HepG2 (cell line): ENCODE measurements at regions not wholly inside any gene's neighbourhood (a gene's known extent, or its start where the extent isn't known, plus 50 kb on each side); places are given as distances from the start of the nearest gene placed in this dataset.

Experiments
- ARNT ChIP-seq: fragments of 450-650 bp; IDR thresholded peaks from 2 replicates; pipeline ENCODE4 v1.6.1; 2017
- FOXO4 ChIP-seq: sonication (generic); formaldehyde crosslinking; conservative IDR thresholded peaks from 2 replicates; pipeline ENCODE4 v1.8.1; 2023; ENCODE audit warnings: missing genetic modification reagents
- GABPA ChIP-seq, 2 experiments: IDR thresholded peaks; 2 replicates each; pipeline ENCODE4 v1.6.1; 2011 to 2016; ENCODE audit warnings: low read depth in 2 of 2, low read length in 1 of 2, missing biosample characterization in 1 of 2, missing genetic modification characterization in 1 of 2
- HDAC6 ChIP-seq: fragments of 200-600 bp; sonication (generic); IDR thresholded peaks from 2 replicates; pipeline ENCODE4 v1.7.0; 2017; ENCODE audit warnings: mild to moderate bottlenecking, antibody characterized with exemption, low read length, low read depth
- HIVEP1 ChIP-seq: sonication (generic); formaldehyde crosslinking; IDR thresholded peaks from 2 replicates; pipeline ENCODE4 v1.4.0; 2020; ENCODE audit warnings: mild to moderate bottlenecking, missing genetic modification reagents
- KDM2A ChIP-seq: sonication (generic); formaldehyde crosslinking; IDR thresholded peaks from 2 replicates; pipeline ENCODE4 v1.4.0; 2020; ENCODE audit warnings: low read depth, missing genetic modification reagents, borderline replicate concordance
- MAFF ChIP-seq: IDR thresholded peaks from 2 replicates; pipeline ENCODE4 v1.6.1; 2011; ENCODE audit warnings: low read depth, low read length, improper control_type of control experiment
- MED8 ChIP-seq: sonication (generic); formaldehyde crosslinking; IDR thresholded peaks from 2 replicates; pipeline ENCODE4 v1.8.1; 2023; ENCODE audit warnings: mild to moderate bottlenecking, missing genetic modification reagents; ENCODE audit not compliant: insufficient replicate concordance
- MYC ChIP-seq: sonication (generic); formaldehyde crosslinking; IDR thresholded peaks from 2 replicates; pipeline ENCODE4 v1.9.0; 2021; ENCODE audit warnings: missing genetic modification reagents, borderline replicate concordance
- NFE2L2 ChIP-seq: fragments of 150-350 bp; IDR thresholded peaks from 2 replicates; pipeline ENCODE4 v1.6.1; 2014; ENCODE audit warnings: low read length
- NFYC ChIP-seq: IDR thresholded peaks from 2 replicates; pipeline ENCODE4 v1.6.1; 2016; ENCODE audit warnings: missing genetic modification reagents, missing compliant biosample characterization
- RNF2 ChIP-seq: fragments of 450-650 bp; conservative IDR thresholded peaks from 2 replicates; pipeline ENCODE4 v1.6.1; 2016; ENCODE audit warnings: low read depth
- SCMH1 ChIP-seq: sonication (generic); formaldehyde crosslinking; IDR thresholded peaks from 2 replicates; pipeline ENCODE4 v1.9.0; 2021; ENCODE audit warnings: missing genetic modification reagents, mild to moderate bottlenecking, borderline replicate concordance
- SPEN ChIP-seq: sonication (generic); formaldehyde crosslinking; IDR thresholded peaks from 2 replicates; pipeline ENCODE4 v1.5.1; 2020; ENCODE audit warnings: low read depth, mild to moderate bottlenecking, missing genetic modification reagents
- SRSF9 ChIP-seq: fragments of 200-400 bp; formaldehyde crosslinking; IDR thresholded peaks from 2 replicates; pipeline ENCODE4 v1.6.1; 2018; ENCODE audit warnings: borderline replicate concordance, mild to moderate bottlenecking, low read depth, low read length; ENCODE audit not compliant: insufficient read depth, poor library complexity, severe bottlenecking
- YEATS4 ChIP-seq: sonication (generic); formaldehyde crosslinking; IDR thresholded peaks from 2 replicates; pipeline ENCODE4 v1.4.0; 2020; ENCODE audit warnings: missing genetic modification reagents, borderline replicate concordance
- ZBTB1 ChIP-seq: sonication (generic); formaldehyde crosslinking; IDR thresholded peaks from 2 replicates; pipeline ENCODE4 v1.4.0; 2020; ENCODE audit warnings: missing genetic modification reagents, borderline replicate concordance
- ZNF24 ChIP-seq: fragments of 450-650 bp; IDR thresholded peaks from 2 replicates; pipeline ENCODE4 v1.6.1; 2017; ENCODE audit warnings: antibody characterized with exemption, mild to moderate bottlenecking
- ZNF513 ChIP-seq: sonication (generic); formaldehyde crosslinking; conservative IDR thresholded peaks from 2 replicates; pipeline ENCODE4 v1.5.0; 2020; ENCODE audit warnings: missing genetic modification reagents
- ZNF614 ChIP-seq: IDR thresholded peaks from 2 replicates; pipeline ENCODE4 v1.6.1; 2018; ENCODE audit warnings: missing biosample characterization, missing genetic modification reagents, inconsistent platforms, borderline replicate concordance
- ZNF652 ChIP-seq: IDR thresholded peaks from 2 replicates; pipeline ENCODE4 v1.6.1; 2016; ENCODE audit warnings: low read depth, borderline replicate concordance
- ZNF737 ChIP-seq: sonication (generic); formaldehyde crosslinking; IDR thresholded peaks from 2 replicates; pipeline ENCODE4 v1.5.0; 2020; ENCODE audit warnings: missing genetic modification reagents, mild to moderate bottlenecking, borderline replicate concordance
- ZSCAN25 ChIP-seq: sonication (generic); formaldehyde crosslinking; IDR thresholded peaks from 2 replicates; pipeline ENCODE4 v1.8.0; 2022; ENCODE audit warnings: mild to moderate bottlenecking, missing genetic modification reagents
- ZZZ3 ChIP-seq: sonication (generic); formaldehyde crosslinking; IDR thresholded peaks from 2 replicates; pipeline ENCODE4 v1.4.0; 2020; ENCODE audit warnings: missing genetic modification reagents, mild to moderate bottlenecking, borderline replicate concordance
- TF ChIP-seq, protein P1 (sequence below): sonication (generic); formaldehyde crosslinking; IDR thresholded peaks from 2 replicates; pipeline ENCODE4 v1.4.0; 2020; ENCODE audit warnings: mild to moderate bottlenecking, missing genetic modification reagents

DNA sequence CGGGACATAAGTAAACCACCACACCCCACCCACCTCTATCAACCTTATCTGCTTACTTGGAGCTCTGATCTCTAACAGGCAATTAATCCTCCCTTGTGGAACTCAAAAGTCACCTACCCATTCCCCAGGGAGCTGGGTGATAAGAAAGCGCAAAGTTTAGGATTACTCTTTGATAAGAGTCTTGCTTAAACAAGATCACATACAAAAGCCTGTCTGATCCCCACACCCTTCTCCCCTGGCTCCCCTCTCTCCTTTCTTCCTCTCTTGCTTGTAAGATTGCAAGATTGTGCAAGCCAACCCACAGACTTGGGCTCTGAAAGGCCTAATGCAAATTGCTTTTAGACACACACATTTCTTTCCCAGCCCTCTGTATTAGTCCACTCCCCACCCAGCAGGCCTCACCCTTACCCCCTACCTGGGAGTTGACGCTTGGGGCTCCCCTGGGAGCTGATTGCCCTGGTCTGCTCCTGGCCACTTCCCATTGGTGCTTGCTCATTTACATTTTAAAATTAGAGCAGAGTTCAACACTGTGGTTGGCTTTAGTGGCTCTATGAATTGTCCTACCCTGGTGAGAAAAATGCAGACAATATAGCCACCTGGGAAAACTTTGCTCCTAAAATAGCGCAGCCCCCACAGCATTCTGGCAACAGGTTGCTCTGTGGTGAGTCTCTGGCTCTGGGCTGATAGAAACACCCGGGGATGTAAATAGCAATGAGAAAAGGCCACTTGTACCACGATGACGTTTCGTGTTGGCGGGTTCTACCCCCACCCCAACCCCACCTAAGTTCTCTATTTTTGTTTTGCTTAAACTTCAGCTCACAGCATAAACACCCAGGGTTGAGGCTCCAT lies 58.9 kb upstream of the EPCAM start (continued):
- no peak for TF ChIP-seq MAFF
- TF ChIP-seq SRSF9: no peak
- no peak for TF ChIP-seq ARNT
- no peak for TF ChIP-seq ZNF24
- TF ChIP-seq MED8 (CRISPR knock-in tag): peak; percentile 16
- 0 out of 2 replicates have a peak, but pooled peaks have one; percentile 8 for TF ChIP-seq KDM2A
- no peak for TF ChIP-seq HDAC6
- TF ChIP-seq RNF2: no peak
- no peak for TF ChIP-seq GABPA (IDR thresholded peaks at IDR 0.05; ENCODE audit: low read depth, low read length)
- TF ChIP-seq GABPA (CRISPR knock-in tag; IDR thresholded peaks at IDR 0.05; ENCODE audit: low read depth): no peak
- TF ChIP-seq ZNF513 (CRISPR knock-in tag): no peak
- TF ChIP-seq, protein P1, sequence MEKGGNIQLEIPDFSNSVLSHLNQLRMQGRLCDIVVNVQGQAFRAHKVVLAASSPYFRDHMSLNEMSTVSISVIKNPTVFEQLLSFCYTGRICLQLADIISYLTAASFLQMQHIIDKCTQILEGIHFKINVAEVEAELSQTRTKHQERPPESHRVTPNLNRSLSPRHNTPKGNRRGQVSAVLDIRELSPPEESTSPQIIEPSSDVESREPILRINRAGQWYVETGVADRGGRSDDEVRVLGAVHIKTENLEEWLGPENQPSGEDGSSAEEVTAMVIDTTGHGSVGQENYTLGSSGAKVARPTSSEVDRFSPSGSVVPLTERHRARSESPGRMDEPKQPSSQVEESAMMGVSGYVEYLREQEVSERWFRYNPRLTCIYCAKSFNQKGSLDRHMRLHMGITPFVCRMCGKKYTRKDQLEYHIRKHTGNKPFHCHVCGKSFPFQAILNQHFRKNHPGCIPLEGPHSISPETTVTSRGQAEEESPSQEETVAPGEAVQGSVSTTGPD: no peak
- TF ChIP-seq SPEN (CRISPR knock-in tag): peak; percentile 9; the same call in 1 of the 2 replicates
- TF ChIP-seq ZNF614 (CRISPR knock-in tag): no peak
- no peak for TF ChIP-seq ZBTB1
- no peak for TF ChIP-seq FOXO4
- no peak for TF ChIP-seq ZZZ3
- no peak for TF ChIP-seq SCMH1 (CRISPR knock-in tag)
- no peak for TF ChIP-seq HIVEP1 (CRISPR knock-in tag)
- TF ChIP-seq ZSCAN25 (CRISPR knock-in tag): 0 out of 2 replicates have a peak, but pooled peaks have one; percentile 57
- TF ChIP-seq MYC: no peak; the same call in 1 of the 2 replicates
- TF ChIP-seq ZNF737: no peak
- no peak for TF ChIP-seq ZNF652
- TF ChIP-seq NFE2L2: no peak
- TF ChIP-seq YEATS4 (CRISPR knock-in tag): peak; percentile 45; the same call in 1 of the 2 replicates
- 0 out of 2 replicates have a peak, but pooled peaks have one; percentile 30 for TF ChIP-seq NFYC (CRISPR knock-in tag)
